RWPE2 (cell line): ENCODE measurements at regions not wholly inside any gene's neighbourhood (a gene's known extent, or its start where the extent isn't known, plus 50 kb on each side); places are given as distances from the start of the nearest gene placed in this dataset.
A peak's percentile ranks its signal among the peaks of the same experiment; 100 is the strongest.

Experiments used
- ATAC-seq: fragments of 200-7000 bp; cut with Tn5 transposase; 3 replicates; pipeline ENCODE4 v1.9.1; 2021; ENCODE audit warnings: low read depth
- DNase-seq: peaks from one replicate; pipeline ENCODE4 v3.0.0-alpha.2; 2020; ENCODE audit warnings: low spot score
- H3K27ac ChIP-seq: fragments of 450-650 bp; 2 replicates; pipeline ENCODE4 v1.5.1; 2017; ENCODE audit warnings: mild to moderate bottlenecking; ENCODE audit not compliant: poor library complexity, severe bottlenecking
- H3K27me3 ChIP-seq: fragments of 250-450 bp; sonication (Bioruptor Pico); 2 replicates; pipeline ENCODE4 v1.5.1; 2021; ENCODE audit warnings: mild to moderate bottlenecking, moderate library complexity; ENCODE audit not compliant: insufficient read depth, poor library complexity, severe bottlenecking
- H3K36me3 ChIP-seq: fragments of 250-450 bp; sonication (Bioruptor Pico); 2 replicates; pipeline ENCODE4 v1.5.1; 2020; ENCODE audit warnings: low read depth, mild to moderate bottlenecking, moderate library complexity
- H3K4me1 ChIP-seq: fragments of 250-450 bp; sonication (Bioruptor Pico); 2 replicates; pipeline ENCODE4 v1.5.1; 2021; ENCODE audit warnings: mild to moderate bottlenecking, moderate library complexity; ENCODE audit not compliant: insufficient read depth, poor library complexity, severe bottlenecking
- H3K4me3 ChIP-seq: fragments of 250-450 bp; sonication (Bioruptor Pico); 2 replicates; pipeline ENCODE4 v1.5.1; 2021; ENCODE audit warnings: mild to moderate bottlenecking, moderate library complexity; ENCODE audit not compliant: severe bottlenecking
- H3K9me3 ChIP-seq: fragments of 250-450 bp; sonication (Bioruptor Pico); 2 replicates; pipeline ENCODE4 v1.5.1; 2021; ENCODE audit warnings: mild to moderate bottlenecking, moderate library complexity; ENCODE audit not compliant: severe bottlenecking
- CTCF ChIP-seq: fragments of 450-650 bp; IDR thresholded peaks from one replicate; pipeline ENCODE4 v1.5.1; 2017; ENCODE audit warnings: mild to moderate bottlenecking, moderate library complexity; ENCODE audit not compliant: poor library complexity, severe bottlenecking

- Histone ChIP-seq H3K27ac (no peak overlapping the region), H3K27me3 (peaks cover 4% of the 10 kb centered on the region), H3K4me1 (no peaks in the 10 kb centered on the region), H3K4me3 (no peak overlapping the region), H3K9me3 (no peaks in the 10 kb centered on the region), H3K36me3 (no peaks in the 10 kb centered on the region)
- ATAC-seq: no peak; the same call in 2 of the 3 replicates
- peak; percentile 52 for TF ChIP-seq CTCF
- DNase-seq: no peak
These were observed 102.7 kb upstream of the FAM13C start for GRCh38 chr10:59465088-59465487.

GRCh38 chr10:59464483-59464882 lies 102.1 kb upstream of the FAM13C start:
- Histone ChIP-seq H3K4me1 (no peaks in the 10 kb centered on the region), H3K36me3 (no peaks in the 10 kb centered on the region), H3K27ac (no peak overlapping the region), H3K9me3 (no peaks in the 10 kb centered on the region), H3K27me3 (peaks cover 4% of the 10 kb centered on the region), H3K4me3 (no peak overlapping the region)
- no peak for DNase-seq
- no peak for ATAC-seq
- TF ChIP-seq CTCF: no peak

GRCh38 chr10:59463909-59464308 lies 101.6 kb upstream of the FAM13C start:
- H3K4me1 ChIP-seq: no peaks in the 10 kb centered on the region
- no peak for DNase-seq
- TF ChIP-seq CTCF: no peak
- H3K27me3 ChIP-seq: peaks cover 4% of the 10 kb centered on the region
- no peak overlapping the region for H3K4me3 ChIP-seq
- H3K36me3 ChIP-seq: no peaks in the 10 kb centered on the region
- H3K9me3 ChIP-seq: no peaks in the 10 kb centered on the region
- ATAC-seq: no peak
- no peak overlapping the region for H3K27ac ChIP-seq

DNA sequence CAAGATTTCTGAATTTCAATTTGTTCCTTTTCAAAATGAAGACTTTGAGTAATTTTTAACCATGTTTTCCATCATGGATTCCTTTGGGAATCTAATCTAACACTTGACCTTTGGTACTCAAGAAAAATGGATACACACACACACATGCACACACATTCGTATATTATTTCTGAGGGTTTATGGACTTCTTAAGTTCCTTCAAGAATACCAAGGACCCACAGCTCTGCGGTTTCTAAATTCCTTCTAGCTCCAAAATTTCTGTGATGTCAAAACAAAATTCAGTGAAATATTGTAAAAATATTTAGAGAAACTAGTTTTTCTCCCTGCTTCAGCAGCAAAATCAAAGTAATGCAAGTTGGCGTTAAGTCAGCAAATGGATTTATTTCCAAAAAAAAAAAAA lies 98.3 kb upstream of the FAM13C start:
- H3K9me3 ChIP-seq: no peaks in the 10 kb centered on the region
- H3K4me1 ChIP-seq: no peaks in the 10 kb centered on the region
- DNase-seq (no peak), ATAC-seq (no peak)
- no peak for TF ChIP-seq CTCF
- H3K27me3 ChIP-seq: no peaks in the 10 kb centered on the region
- H3K36me3 ChIP-seq: no peaks in the 10 kb centered on the region
- no peak overlapping the region for H3K4me3 ChIP-seq
- no peak overlapping the region for H3K27ac ChIP-seq

- H3K27me3 ChIP-seq: no peaks in the 10 kb centered on the region
- no peak overlapping the region for H3K27ac ChIP-seq
- H3K4me1 ChIP-seq: no peaks in the 10 kb centered on the region
- no peak for ATAC-seq
- no peak for DNase-seq
- TF ChIP-seq CTCF: no peak
- no peaks in the 10 kb centered on the region for H3K36me3 ChIP-seq
- H3K9me3 ChIP-seq: no peaks in the 10 kb centered on the region
- no peak overlapping the region for H3K4me3 ChIP-seq
These were observed 93.8 kb upstream of the FAM13C start for GRCh38 chr10:59456199-59456598.
